K562 (cell line): ENCODE measurements at regions not wholly inside any gene's neighbourhood (a gene's known extent, or its start where the extent isn't known, plus 50 kb on each side); places are given as distances from the start of the nearest gene placed in this dataset.
"Not testable (repeated sequence)": the region's sequence is repeated elsewhere in the genome, so short reads cannot be mapped to it uniquely, and the experiment has no call there.

Source experiments
- ATAC-seq: fragments of 200-7000 bp; cut with Tn5 transposase; 3 replicates; pipeline ENCODE4 v1.9.1; 2020; ENCODE audit warnings: moderate library complexity
- BruUV-seq: library from RNA; stranded (reverse); fragments of 400-500 nt; replicated peaks from 2 replicates; lab custom pipeline; 2021; lab: Mats Ljungman, UMichigan
- CTCF ChIA-PET: fragments of 300-600 bp; formaldehyde crosslinking; extraction: SDS; loops from one replicate; lab custom pipeline; 2021; ENCODE audit warnings: low intra/inter-chr PET ratio; lab: Yijun Ruan, JAX
- POLR2A ChIA-PET: fragments of 300-600, 350-650 bp; sonication (Branson Sonifier 250); formaldehyde crosslinking; extraction: SDS; loops from one replicate; lab custom pipeline; 2021; ENCODE audit warnings: antibody characterized with exemption, inconsistent platforms; lab: Yijun Ruan, JAX
- DNase-seq, 4 experiments: peaks; one replicate each; pipeline versions ENCODE4 v3.0.0 to v3.0.0-alpha.2; 2011 to 2018; ENCODE audit warnings: low spot score in 3 of 4, mixed read lengths in 3 of 4; ENCODE audit errors: extremely low read depth in 1 of 4
- FAIRE-seq: peaks from 2 replicates; lab custom pipeline; 2011; peaks lifted over from hg19 to GRCh38; lab: Jason Lieb, UNC
- H2AFZ ChIP-seq: 2 replicates; pipeline ENCODE4 v1.6.0; 2011; ENCODE audit warnings: low read depth, low read length, control low read depth, inconsistent platforms
- H3K27ac ChIP-seq: fragments of 200-600 bp; 3 replicates; pipeline ENCODE4 v1.8.0; 2011; ENCODE audit warnings: low read depth, mild to moderate bottlenecking, control low read depth, inconsistent platforms, low read length, moderate library complexity, mixed read lengths; ENCODE audit errors: extremely low read depth
- H3K27me3 ChIP-seq, 2 experiments: fragments of 300-600 bp in 1 of 2; 2 replicates in 1 of 2; 3 replicates in 1 of 2; pipeline versions ENCODE4 v1.6.0 to v1.8.0; 2011; ENCODE audit warnings: inconsistent platforms in 2 of 2, low read length in 2 of 2, mild to moderate bottlenecking in 1 of 2, mixed read lengths in 1 of 2, moderate library complexity in 1 of 2; ENCODE audit not compliant: control insufficient read depth in 2 of 2, insufficient read depth in 2 of 2
- H3K36me3 ChIP-seq: fragments of 300-600 bp; 3 replicates; pipeline ENCODE4 v1.8.0; 2011; ENCODE audit warnings: mild to moderate bottlenecking, low read length, inconsistent platforms; ENCODE audit not compliant: control insufficient read depth, insufficient read depth
- H3K4me1 ChIP-seq, 2 experiments: fragments of 200-600 bp in 1 of 2; replicated peaks in 1 of 2; 2 replicates in 1 of 2; 3 replicates in 1 of 2; pipeline versions ENCODE4 v1.5.1 to v1.8.0; 2011; ENCODE audit warnings: inconsistent platforms in 2 of 2, low read length in 2 of 2, mild to moderate bottlenecking in 1 of 2, mixed read lengths in 1 of 2, moderate library complexity in 1 of 2; ENCODE audit not compliant: control insufficient read depth in 2 of 2, insufficient read depth in 2 of 2
- H3K4me2 ChIP-seq: 2 replicates; pipeline ENCODE4 v1.6.1; 2011; ENCODE audit warnings: low read length, control low read depth, inconsistent platforms, mixed read lengths; ENCODE audit not compliant: insufficient read depth
- H3K4me3 ChIP-seq: fragments of 200-600 bp; sonication (generic), shearing (Covaris generic); 2 replicates; pipeline ENCODE4 v1.5.1; 2016; ENCODE audit warnings: control low read depth, inconsistent platforms
- H3K79me2 ChIP-seq: fragments of 200-600 bp; 3 replicates; pipeline ENCODE4 v1.8.0; 2011; ENCODE audit warnings: low read length, inconsistent platforms; ENCODE audit not compliant: control insufficient read depth, insufficient read depth
- H3K9ac ChIP-seq, 2 experiments: 2 replicates each; pipeline versions ENCODE4 v1.6.0 to v1.6.1; 2011; ENCODE audit warnings: low read depth in 2 of 2, low read length in 2 of 2, control low read depth in 1 of 2, inconsistent platforms in 1 of 2, mild to moderate bottlenecking in 1 of 2, mixed read lengths in 1 of 2; ENCODE audit not compliant: insufficient read depth in 1 of 2
- H3K9me1 ChIP-seq: one replicate; pipeline ENCODE4 v1.6.0; 2011; ENCODE audit warnings: inconsistent platforms, mild to moderate bottlenecking, low read length, moderate library complexity; ENCODE audit not compliant: control insufficient read depth, insufficient read depth
- H3K9me3 ChIP-seq: replicated peaks from 2 replicates; pipeline ENCODE4 v1.5.1; 2011; ENCODE audit warnings: low read depth, low read length, inconsistent platforms; ENCODE audit not compliant: control insufficient read depth, insufficient read depth
- H4K20me1 ChIP-seq: replicated peaks from 2 replicates; pipeline ENCODE4 v1.6.1; 2011; ENCODE audit warnings: low read length, inconsistent platforms, mixed read lengths; ENCODE audit not compliant: control insufficient read depth, insufficient read depth
- ZKSCAN8 ChIP-seq: fragments of 200-800 bp; sonication (Bioruptor generic); IDR thresholded peaks from 2 replicates; pipeline ENCODE4 v1.6.1; 2016; ENCODE audit warnings: missing genetic modification characterization, missing compliant biosample characterization
- ZNF444 ChIP-seq: fragments of 250-450 bp; sonication (Bioruptor Pico); IDR thresholded peaks from 2 replicates; pipeline ENCODE4 v1.4.0; 2020; ENCODE audit warnings: mild to moderate bottlenecking, moderate library complexity
- WGBS: fragments of 100-300 bp; shearing (Covaris generic); methylation state at CpG from one replicate; pipeline ENCODE4 v1.1.6; 2016; ENCODE audit warnings: low coverage, mixed read lengths; ENCODE audit not compliant: insufficient coverage; ENCODE audit errors: missing lambda C conversion rate; 5-methylcytosine and 5-hydroxymethylcytosine counted together
- in situ Hi-C: fragments of 300-500 bp; cut with MboI; formaldehyde crosslinking; loops from 4 replicates; pipeline ENCODE4 v1.15.0; 2018; ENCODE audit warnings: inconsistent platforms, mixed read lengths
- intact Hi-C: fragments of 100-400 bp; cut with micrococcal nuclease; formaldehyde crosslinking; loops from 2 replicates; pipeline ENCODE4 v1.14.2; 2022

- ChIA-PET POLR2A (no interaction called here), CTCF (no interaction called here)
- H2AFZ ChIP-seq, result no peak overlapping the region
- no TSS peak for BruUV-seq
- H3K9me3 ChIP-seq, result 0 out of 2 replicates have a peak, but pooled peaks cover 2% of the 10 kb centered on the region
- H3K4me1 ChIP-seq, result no peaks in the 10 kb centered on the region
- FAIRE-seq, result no peak
- no peaks in the 10 kb centered on the region for H4K20me1 ChIP-seq
- no peak overlapping the region for H3K4me3 ChIP-seq
- H3K79me2 ChIP-seq, result no peaks in the 10 kb centered on the region
- H3K4me2 ChIP-seq, result no peak overlapping the region
- no peak overlapping the region for H3K27ac ChIP-seq
- no peak overlapping the region for H3K9ac ChIP-seq
- intact Hi-C loops, result no loop called here
- WGBS, result 0% methylated on average over 2 of the region's 2 CpGs
- H3K27me3 ChIP-seq, result no peaks in the 10 kb centered on the region
- no peaks in the 10 kb centered on the region for H3K36me3 ChIP-seq
- ATAC-seq, result no peak
- no peaks in the 10 kb centered on the region for H3K9me1 ChIP-seq
- TF ChIP-seq ZKSCAN8 (no peak), ZNF444 (CRISPR knock-in tag) (no peak)
- in situ Hi-C loops, result no loop called here
- DNase-seq, result no peak
Measured at GRCh38 chr6:76914737-76915136, 548.6 kb downstream of the HTR1B start.

- H3K4me2 ChIP-seq, CTCF ChIA-PET, H4K20me1 ChIP-seq, intact Hi-C loops, H3K27ac ChIP-seq, H3K9me3 ChIP-seq, H2AFZ ChIP-seq, FAIRE-seq, H3K9me1 ChIP-seq, ATAC-seq, H3K9ac ChIP-seq, DNase-seq, H3K4me3 ChIP-seq, H3K36me3 ChIP-seq, H3K4me1 ChIP-seq, BruUV-seq, H3K27me3 ChIP-seq, H3K79me2 ChIP-seq, POLR2A ChIA-PET, in situ Hi-C loops: not testable (repeated sequence)
- WGBS, result 0% methylated on average over 2 of the region's 6 CpGs
Measured at GRCh38 chr6:76905541-76905940, 557.8 kb downstream of the HTR1B start.
